Left lung (tissue), 4 donors: ENCODE measurements at regions not wholly inside any gene's neighbourhood (a gene's known extent, or its start where the extent isn't known, plus 50 kb on each side); places are given as distances from the start of the nearest gene placed in this dataset.
"Not testable (repeated sequence)": the region's sequence is repeated elsewhere in the genome, so short reads cannot be mapped to it uniquely, and the experiment has no call there.

Experiments
- ATAC-seq: fragments of 200-7000 bp; cut with Tn5 transposase; one replicate; pipeline ENCODE4 v1.9.1; 2020; ENCODE audit warnings: moderate library complexity
- DNase-seq, 4 donors: peaks; one replicate each; pipeline ENCODE4 v3.0.0-alpha.2; 2013 to 2020
- H3K27ac ChIP-seq, 2 donors: fragments of 200-600 bp; sonication (generic) in 1 of 2; one replicate each; pipeline versions ENCODE4 v1.5.0 to v1.8.0; 2020 to 2021
- H3K27me3 ChIP-seq, 2 donors: fragments of 200-600 bp; sonication (generic) in 1 of 2; one replicate each; pipeline versions ENCODE4 v1.5.0 to v1.8.0; 2020 to 2021
- H3K36me3 ChIP-seq, 2 donors: fragments of 200-600 bp; sonication (generic) in 1 of 2; one replicate each; pipeline versions ENCODE4 v1.5.0 to v1.8.0; 2020 to 2021
- H3K4me1 ChIP-seq, 2 donors: fragments of 200-600 bp; one replicate each; pipeline ENCODE4 v1.8.0; 2021
- H3K4me3 ChIP-seq, 2 donors: fragments of 200-600 bp; sonication (generic) in 1 of 2; one replicate each; pipeline versions ENCODE4 v1.5.0 to v1.8.0; 2020 to 2021; ENCODE audit warnings: mild to moderate bottlenecking in 1 of 2
- H3K9me3 ChIP-seq, 2 donors: fragments of 200-600 bp; sonication (generic) in 1 of 2; one replicate each; pipeline versions ENCODE4 v1.5.0 to v1.8.0; 2020 to 2021
- intact Hi-C, 2 donors: fragments of 100-400 bp; cut with DNase I; formaldehyde crosslinking; loops; one replicate each; pipeline versions ENCODE4 v1.11.2 to v1.14.2; 2022
- TF ChIP-seq, protein P1 (sequence below), 2 donors: fragments of 200-600 bp; sonication (generic) in 1 of 2; IDR thresholded peaks; one replicate each; pipeline versions ENCODE4 v1.5.0 to v1.8.0; 2021; ENCODE audit warnings: antibody characterized with exemption in 2 of 2
- donor health status: DM: no; HTN: yes; CAD: no.
- donor health status: DM: no; HTN: no; CAD: no.

DNA sequence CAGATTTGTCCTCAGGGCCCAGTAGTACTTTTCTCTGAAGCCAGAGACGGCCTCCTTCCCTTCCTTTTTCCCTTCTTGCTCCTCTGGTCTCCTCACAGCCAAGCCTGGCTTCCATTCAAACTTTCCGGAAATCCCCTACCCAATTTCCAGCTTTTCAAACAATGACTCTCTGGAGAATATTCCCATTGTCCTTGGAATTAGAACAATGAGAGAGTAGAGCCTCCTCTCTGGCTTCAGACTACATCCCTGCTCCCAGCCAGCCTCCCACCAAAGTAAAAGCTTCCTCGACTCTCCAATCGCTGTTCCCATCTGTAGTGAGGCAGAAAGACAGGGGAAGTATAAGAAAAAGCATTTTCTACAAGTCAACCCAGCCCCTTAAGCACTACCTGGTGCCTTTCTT, 77.7 kb upstream of the SOX13 start:
- TF ChIP-seq, protein P1, sequence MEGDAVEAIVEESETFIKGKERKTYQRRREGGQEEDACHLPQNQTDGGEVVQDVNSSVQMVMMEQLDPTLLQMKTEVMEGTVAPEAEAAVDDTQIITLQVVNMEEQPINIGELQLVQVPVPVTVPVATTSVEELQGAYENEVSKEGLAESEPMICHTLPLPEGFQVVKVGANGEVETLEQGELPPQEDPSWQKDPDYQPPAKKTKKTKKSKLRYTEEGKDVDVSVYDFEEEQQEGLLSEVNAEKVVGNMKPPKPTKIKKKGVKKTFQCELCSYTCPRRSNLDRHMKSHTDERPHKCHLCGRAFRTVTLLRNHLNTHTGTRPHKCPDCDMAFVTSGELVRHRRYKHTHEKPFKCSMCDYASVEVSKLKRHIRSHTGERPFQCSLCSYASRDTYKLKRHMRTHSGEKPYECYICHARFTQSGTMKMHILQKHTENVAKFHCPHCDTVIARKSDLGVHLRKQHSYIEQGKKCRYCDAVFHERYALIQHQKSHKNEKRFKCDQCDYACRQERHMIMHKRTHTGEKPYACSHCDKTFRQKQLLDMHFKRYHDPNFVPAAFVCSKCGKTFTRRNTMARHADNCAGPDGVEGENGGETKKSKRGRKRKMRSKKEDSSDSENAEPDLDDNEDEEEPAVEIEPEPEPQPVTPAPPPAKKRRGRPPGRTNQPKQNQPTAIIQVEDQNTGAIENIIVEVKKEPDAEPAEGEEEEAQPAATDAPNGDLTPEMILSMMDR (IDR thresholded peaks at IDR 0.05), result no peak
- DNase-seq (peak in 1 of 4 donors; percentile 10), ATAC-seq (no peak)
- Histone ChIP-seq H3K27ac (no peak overlapping the region), H3K27me3 (no peaks in the 10 kb centered on the region), H3K4me3 (no peak overlapping the region), H3K9me3 (peaks cover 0 to under 1% of the 10 kb centered on the region in 2 donors), H3K4me1 (no peaks in the 10 kb centered on the region), H3K36me3 (no peaks in the 10 kb centered on the region)
- intact Hi-C loops, result no loop called here

- Histone ChIP-seq H3K4me1 (no peaks in the 10 kb centered on the region), H3K9me3 (peaks cover 0 to 4% of the 10 kb centered on the region in 2 donors), H3K4me3 (no peak overlapping the region), H3K27me3 (no peaks in the 10 kb centered on the region), H3K27ac (no peak overlapping the region), H3K36me3 (no peaks in the 10 kb centered on the region)
- DNase-seq (peak in 1 of 4 donors; percentile 32), ATAC-seq (no peak)
- intact Hi-C loops, result no loop called here
- TF ChIP-seq, protein P1 (IDR thresholded peaks at IDR 0.05), result no peak
Measured at GRCh38 chr1:203996126-203996525, 76.8 kb upstream of the SOX13 start.

GRCh38 chr1:203998571-203998970, 74.3 kb upstream of the SOX13 start:
- ATAC-seq, H3K36me3 ChIP-seq, intact Hi-C loops, H3K4me1 ChIP-seq, H3K27me3 ChIP-seq, H3K9me3 ChIP-seq, DNase-seq, H3K27ac ChIP-seq, H3K4me3 ChIP-seq: not testable (repeated sequence)

- no peak for DNase-seq
- intact Hi-C loops, result no loop called here
- Histone ChIP-seq H3K4me1 (no peaks in the 10 kb centered on the region), H3K4me3 (no peak overlapping the region), H3K9me3 (peaks cover 0 to 4% of the 10 kb centered on the region in 2 donors), H3K27me3 (no peaks in the 10 kb centered on the region), H3K36me3 (no peaks in the 10 kb centered on the region), H3K27ac (no peak overlapping the region)
- ATAC-seq, result no peak
- TF ChIP-seq, protein P1 (IDR thresholded peaks at IDR 0.05), result no peak
Measured at GRCh38 chr1:203999618-204000017, 73.3 kb upstream of the SOX13 start.

- H3K27ac ChIP-seq, result no peak overlapping the region
- DNase-seq (no peak), ATAC-seq (no peak)
- peaks cover 0 to 4% of the 10 kb centered on the region in 2 donors for H3K9me3 ChIP-seq
- H3K36me3 ChIP-seq, result no peaks in the 10 kb centered on the region
- H3K4me1 ChIP-seq, result no peaks in the 10 kb centered on the region
- no peak overlapping the region for H3K4me3 ChIP-seq
- TF ChIP-seq, protein P1 (IDR thresholded peaks at IDR 0.05), result no peak
- no peaks in the 10 kb centered on the region for H3K27me3 ChIP-seq
- intact Hi-C loops, result no loop called here
Measured at GRCh38 chr1:204001166-204001901, 71.6 kb upstream of the SOX13 start.

GRCh38 chr1:204002614-204003013, 70.3 kb upstream of the SOX13 start:
- Histone ChIP-seq H3K4me1 (no peaks in the 10 kb centered on the region), H3K9me3 (peaks cover 0 to 4% of the 10 kb centered on the region in 2 donors), H3K27ac (no peak overlapping the region), H3K4me3 (no peak overlapping the region), H3K36me3 (no peaks in the 10 kb centered on the region), H3K27me3 (no peaks in the 10 kb centered on the region)
- TF ChIP-seq, protein P1 (IDR thresholded peaks at IDR 0.05), result no peak
- ATAC-seq (no peak), DNase-seq (no peak)
- intact Hi-C loops, result no loop called here
